Ishikawa (cell line): ENCODE measurements at regions not wholly inside any gene's neighbourhood (a gene's known extent, or its start where the extent isn't known, plus 50 kb on each side); places are given as distances from the start of the nearest gene placed in this dataset.

Experiments
- CEBPB ChIP-seq: IDR thresholded peaks from 2 replicates; pipeline ENCODE4 v1.6.1; 2012
- EGR1 ChIP-seq: IDR thresholded peaks from 2 replicates; pipeline ENCODE4 v1.6.1; 2012
- EP300 ChIP-seq: IDR thresholded peaks from 2 replicates; pipeline ENCODE4 v1.6.1; 2012; ENCODE audit warnings: borderline replicate concordance
- FOXM1 ChIP-seq: IDR thresholded peaks from 2 replicates; pipeline ENCODE4 v1.6.1; 2012; ENCODE audit warnings: low read depth, borderline replicate concordance
- MAX ChIP-seq: IDR thresholded peaks from 2 replicates; pipeline ENCODE4 v1.6.1; 2012
- NFIC ChIP-seq: IDR thresholded peaks from 2 replicates; pipeline ENCODE4 v1.6.1; 2012
- RAD21 ChIP-seq: IDR thresholded peaks from 2 replicates; pipeline ENCODE4 v1.6.1; 2012; ENCODE audit warnings: low read depth
- TAF1 ChIP-seq: IDR thresholded peaks from 2 replicates; pipeline ENCODE4 v1.6.1; 2012; ENCODE audit warnings: low read depth, mild to moderate bottlenecking
- TEAD4 ChIP-seq: IDR thresholded peaks from 2 replicates; pipeline ENCODE4 v1.6.1; 2012
- YY1 ChIP-seq: IDR thresholded peaks from 2 replicates; pipeline ENCODE4 v1.6.1; 2012; ENCODE audit warnings: low read depth
- ZBTB7A ChIP-seq: IDR thresholded peaks from 2 replicates; pipeline ENCODE4 v1.6.1; 2012; ENCODE audit warnings: low read depth
- TF ChIP-seq, protein P1 (sequence below): IDR thresholded peaks from 2 replicates; pipeline ENCODE4 v1.6.1; 2012
- TF ChIP-seq, protein P2 (sequence below): IDR thresholded peaks from 2 replicates; pipeline ENCODE4 v1.6.1; 2012; ENCODE audit warnings: low read depth, mild to moderate bottlenecking

DNA sequence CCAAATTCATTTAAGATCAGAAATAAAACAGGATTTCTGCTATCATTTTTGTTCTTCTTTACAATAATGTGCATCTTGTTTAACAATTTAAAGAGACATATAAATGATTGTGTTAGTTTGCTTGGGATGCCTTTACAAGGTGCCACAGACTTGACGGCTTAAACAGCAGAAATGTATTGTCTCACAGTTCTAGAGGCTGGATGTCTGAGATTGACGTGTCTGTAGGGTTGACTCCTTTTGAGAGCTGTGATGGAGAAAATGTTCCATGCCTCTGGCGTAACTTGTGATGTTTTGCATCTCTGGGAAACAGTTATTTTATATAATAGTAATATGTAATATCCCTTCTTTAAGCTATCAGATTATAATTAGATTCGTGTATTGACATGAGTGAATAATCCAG lies 1091.6 kb upstream of the PRMT6 start:
- TF ChIP-seq MAX (no peak), NFIC (no peak), EGR1 (no peak), CEBPB (no peak), YY1 (no peak), EP300 (no peak), TEAD4 (no peak), TAF1 (no peak), ZBTB7A (no peak), FOXM1 (no peak), RAD21 (no peak)
- TF ChIP-seq, protein P1, sequence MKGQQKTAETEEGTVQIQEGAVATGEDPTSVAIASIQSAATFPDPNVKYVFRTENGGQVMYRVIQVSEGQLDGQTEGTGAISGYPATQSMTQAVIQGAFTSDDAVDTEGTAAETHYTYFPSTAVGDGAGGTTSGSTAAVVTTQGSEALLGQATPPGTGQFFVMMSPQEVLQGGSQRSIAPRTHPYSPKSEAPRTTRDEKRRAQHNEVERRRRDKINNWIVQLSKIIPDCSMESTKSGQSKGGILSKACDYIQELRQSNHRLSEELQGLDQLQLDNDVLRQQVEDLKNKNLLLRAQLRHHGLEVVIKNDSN, result no peak
- TF ChIP-seq, protein P2, sequence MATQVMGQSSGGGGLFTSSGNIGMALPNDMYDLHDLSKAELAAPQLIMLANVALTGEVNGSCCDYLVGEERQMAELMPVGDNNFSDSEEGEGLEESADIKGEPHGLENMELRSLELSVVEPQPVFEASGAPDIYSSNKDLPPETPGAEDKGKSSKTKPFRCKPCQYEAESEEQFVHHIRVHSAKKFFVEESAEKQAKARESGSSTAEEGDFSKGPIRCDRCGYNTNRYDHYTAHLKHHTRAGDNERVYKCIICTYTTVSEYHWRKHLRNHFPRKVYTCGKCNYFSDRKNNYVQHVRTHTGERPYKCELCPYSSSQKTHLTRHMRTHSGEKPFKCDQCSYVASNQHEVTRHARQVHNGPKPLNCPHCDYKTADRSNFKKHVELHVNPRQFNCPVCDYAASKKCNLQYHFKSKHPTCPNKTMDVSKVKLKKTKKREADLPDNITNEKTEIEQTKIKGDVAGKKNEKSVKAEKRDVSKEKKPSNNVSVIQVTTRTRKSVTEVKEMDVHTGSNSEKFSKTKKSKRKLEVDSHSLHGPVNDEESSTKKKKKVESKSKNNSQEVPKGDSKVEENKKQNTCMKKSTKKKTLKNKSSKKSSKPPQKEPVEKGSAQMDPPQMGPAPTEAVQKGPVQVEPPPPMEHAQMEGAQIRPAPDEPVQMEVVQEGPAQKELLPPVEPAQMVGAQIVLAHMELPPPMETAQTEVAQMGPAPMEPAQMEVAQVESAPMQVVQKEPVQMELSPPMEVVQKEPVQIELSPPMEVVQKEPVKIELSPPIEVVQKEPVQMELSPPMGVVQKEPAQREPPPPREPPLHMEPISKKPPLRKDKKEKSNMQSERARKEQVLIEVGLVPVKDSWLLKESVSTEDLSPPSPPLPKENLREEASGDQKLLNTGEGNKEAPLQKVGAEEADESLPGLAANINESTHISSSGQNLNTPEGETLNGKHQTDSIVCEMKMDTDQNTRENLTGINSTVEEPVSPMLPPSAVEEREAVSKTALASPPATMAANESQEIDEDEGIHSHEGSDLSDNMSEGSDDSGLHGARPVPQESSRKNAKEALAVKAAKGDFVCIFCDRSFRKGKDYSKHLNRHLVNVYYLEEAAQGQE, result no peak
